ENCODE measurements at regions not wholly inside any gene's neighbourhood (a gene's known extent, or its start where the extent isn't known, plus 50 kb on each side); places are given as distances from the start of the nearest gene placed in this dataset.
A peak's percentile ranks its signal among the peaks of the same experiment; 100 is the strongest.

DNA sequence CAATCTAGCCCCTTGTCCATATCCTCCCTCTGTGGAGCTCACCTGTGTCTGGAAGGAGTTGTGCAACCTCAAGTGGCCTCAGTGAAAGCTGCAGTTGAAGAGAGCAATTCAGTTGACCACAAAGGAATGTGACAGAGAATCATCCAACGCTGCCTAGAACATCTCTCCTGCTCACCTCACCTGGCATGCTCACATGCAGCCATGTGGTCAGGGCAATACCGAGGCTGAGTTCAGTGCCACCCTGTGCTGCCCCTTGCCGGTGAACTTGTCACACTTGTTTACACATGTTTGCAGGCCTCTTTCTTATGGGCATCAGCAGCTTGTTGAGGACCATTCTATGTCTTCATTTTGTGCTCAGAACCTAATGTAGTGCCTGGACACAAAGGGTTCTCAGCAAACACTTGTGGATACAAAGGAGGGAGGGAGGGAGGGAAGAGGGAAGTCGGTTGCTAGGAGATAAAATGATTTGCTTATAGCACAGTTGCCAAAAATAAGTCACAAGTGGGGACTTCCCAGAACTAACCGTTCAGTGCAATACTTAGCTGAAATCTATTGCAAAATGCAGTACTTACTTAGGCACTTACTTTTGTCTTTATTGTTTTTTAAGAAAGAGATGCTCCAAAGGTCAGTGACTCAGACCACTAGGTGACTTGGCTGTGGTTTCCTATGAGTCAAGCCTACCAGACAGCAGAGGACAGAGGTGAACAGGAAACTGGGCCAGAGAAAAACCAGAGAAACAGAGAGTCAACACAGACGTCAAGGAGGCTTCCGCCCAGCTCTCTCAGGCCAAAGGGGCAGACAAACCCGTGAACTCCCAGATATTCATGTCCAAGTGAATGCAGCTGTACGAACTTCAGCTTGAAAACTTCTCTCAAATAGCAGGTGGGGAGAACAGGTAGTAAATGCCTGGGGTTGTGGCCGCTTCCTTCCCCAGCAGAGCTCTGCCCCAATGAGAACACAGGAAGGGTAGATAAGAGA lies 227.8 kb upstream of the CTNNB1 start:
- Mint-ChIP-seq H3K4me1 (peaks cover 17% of the 10 kb centered on the region), H3K36me3 (ENCODE audit: low read depth) (peaks cover 1% of the 10 kb centered on the region), H3K27me3 (ENCODE audit: low read depth) (no peaks in the 10 kb centered on the region), H3K4me3 (no peak overlapping the region), H3K27ac (ENCODE audit: unreplicated experiment) (peak overlapping the region; percentile 84), H3K9me3 (peaks cover 6% of the 10 kb centered on the region)
- DNase-seq (ENCODE audit: low read depth, low spot score) = no peak
- TF ChIP-seq, protein P1, sequence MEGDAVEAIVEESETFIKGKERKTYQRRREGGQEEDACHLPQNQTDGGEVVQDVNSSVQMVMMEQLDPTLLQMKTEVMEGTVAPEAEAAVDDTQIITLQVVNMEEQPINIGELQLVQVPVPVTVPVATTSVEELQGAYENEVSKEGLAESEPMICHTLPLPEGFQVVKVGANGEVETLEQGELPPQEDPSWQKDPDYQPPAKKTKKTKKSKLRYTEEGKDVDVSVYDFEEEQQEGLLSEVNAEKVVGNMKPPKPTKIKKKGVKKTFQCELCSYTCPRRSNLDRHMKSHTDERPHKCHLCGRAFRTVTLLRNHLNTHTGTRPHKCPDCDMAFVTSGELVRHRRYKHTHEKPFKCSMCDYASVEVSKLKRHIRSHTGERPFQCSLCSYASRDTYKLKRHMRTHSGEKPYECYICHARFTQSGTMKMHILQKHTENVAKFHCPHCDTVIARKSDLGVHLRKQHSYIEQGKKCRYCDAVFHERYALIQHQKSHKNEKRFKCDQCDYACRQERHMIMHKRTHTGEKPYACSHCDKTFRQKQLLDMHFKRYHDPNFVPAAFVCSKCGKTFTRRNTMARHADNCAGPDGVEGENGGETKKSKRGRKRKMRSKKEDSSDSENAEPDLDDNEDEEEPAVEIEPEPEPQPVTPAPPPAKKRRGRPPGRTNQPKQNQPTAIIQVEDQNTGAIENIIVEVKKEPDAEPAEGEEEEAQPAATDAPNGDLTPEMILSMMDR (conservative IDR thresholded peaks at IDR 0.05) = no peak

DNA sequence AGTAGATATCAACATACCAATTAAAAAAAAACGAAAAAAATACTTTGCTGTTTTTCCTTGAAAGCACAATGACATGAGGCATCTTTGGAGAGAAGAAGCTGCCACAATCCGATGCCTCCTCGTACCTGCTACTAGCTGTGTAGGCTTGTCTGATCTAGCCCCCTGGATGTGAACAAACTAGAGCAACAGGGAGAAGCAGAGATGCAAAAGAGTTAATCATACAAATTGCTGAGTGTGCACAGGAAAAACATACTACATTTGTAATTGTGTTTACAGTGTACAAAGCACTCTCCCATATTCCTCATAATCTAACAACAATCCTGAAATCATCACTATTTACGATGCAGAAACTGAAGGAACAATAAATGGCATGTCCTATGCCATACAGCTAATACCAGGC lies 227.0 kb upstream of the CTNNB1 start:
- TF ChIP-seq, protein P1 (conservative IDR thresholded peaks at IDR 0.05) = no peak
- Mint-ChIP-seq H3K27me3 (ENCODE audit: low read depth) (no peaks in the 10 kb centered on the region), H3K36me3 (ENCODE audit: low read depth) (no peaks in the 10 kb centered on the region), H3K27ac (ENCODE audit: unreplicated experiment) (no peak overlapping the region), H3K4me1 (peaks cover 17% of the 10 kb centered on the region), H3K9me3 (peaks cover 4% of the 10 kb centered on the region), H3K4me3 (no peak overlapping the region)
- DNase-seq (ENCODE audit: low read depth, low spot score) = no peak

DNA sequence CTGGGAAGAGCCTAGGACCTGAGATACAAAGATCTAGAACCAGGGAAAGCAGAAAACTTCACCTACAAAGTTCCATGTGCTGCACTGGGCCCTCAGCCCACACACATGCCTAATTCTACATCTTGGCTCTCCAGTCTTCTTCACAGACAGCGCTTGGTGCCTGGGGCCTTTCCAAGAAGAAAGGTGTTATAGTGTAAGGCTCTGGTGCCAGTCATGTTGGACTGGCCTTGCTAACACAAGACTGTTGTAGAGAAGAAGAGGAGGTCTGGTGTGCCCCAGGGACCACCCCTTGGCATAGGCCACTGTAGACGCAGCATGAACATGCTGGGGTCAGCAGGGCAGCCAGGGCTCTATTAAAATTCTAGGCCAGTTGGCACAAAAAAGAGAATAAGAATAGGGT lies 226.2 kb upstream of the CTNNB1 start:
- Mint-ChIP-seq H3K27ac (ENCODE audit: unreplicated experiment) (no peak overlapping the region), H3K9me3 (no peaks in the 10 kb centered on the region), H3K36me3 (ENCODE audit: low read depth) (no peaks in the 10 kb centered on the region), H3K4me3 (no peak overlapping the region), H3K4me1 (peaks cover 13% of the 10 kb centered on the region), H3K27me3 (ENCODE audit: low read depth) (no peaks in the 10 kb centered on the region)
- DNase-seq (ENCODE audit: low read depth, low spot score) = no peak
- TF ChIP-seq, protein P1 (conservative IDR thresholded peaks at IDR 0.05) = no peak

DNA sequence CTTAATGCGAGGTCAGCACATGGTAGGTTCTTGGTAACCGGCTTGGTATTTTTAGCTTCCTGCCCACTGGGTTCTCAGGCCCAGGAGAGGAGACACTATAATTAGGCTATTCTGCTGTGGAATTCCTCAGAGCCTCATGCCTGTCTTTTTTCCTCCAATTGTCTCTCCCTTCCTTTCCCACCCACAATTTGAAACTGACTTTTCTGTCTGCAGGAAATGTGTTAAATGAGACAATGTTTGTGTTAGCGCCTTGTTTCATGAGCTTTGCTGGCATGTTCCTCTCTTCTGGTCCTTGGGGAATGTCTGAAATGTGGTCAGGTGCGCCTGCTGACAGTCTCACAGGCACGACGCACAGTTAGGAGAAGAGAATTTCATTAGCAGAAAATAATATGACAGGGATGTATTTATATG lies 223.6 kb upstream of the CTNNB1 start:
- TF ChIP-seq, protein P1 (conservative IDR thresholded peaks at IDR 0.05) = no peak
- no peak for DNase-seq (ENCODE audit: low read depth, low spot score)
- Mint-ChIP-seq H3K9me3 (no peaks in the 10 kb centered on the region), H3K27ac (ENCODE audit: unreplicated experiment) (no peak overlapping the region), H3K4me3 (no peak overlapping the region), H3K27me3 (ENCODE audit: low read depth) (no peaks in the 10 kb centered on the region), H3K36me3 (ENCODE audit: low read depth) (no peaks in the 10 kb centered on the region), H3K4me1 (peaks cover 13% of the 10 kb centered on the region)

DNA sequence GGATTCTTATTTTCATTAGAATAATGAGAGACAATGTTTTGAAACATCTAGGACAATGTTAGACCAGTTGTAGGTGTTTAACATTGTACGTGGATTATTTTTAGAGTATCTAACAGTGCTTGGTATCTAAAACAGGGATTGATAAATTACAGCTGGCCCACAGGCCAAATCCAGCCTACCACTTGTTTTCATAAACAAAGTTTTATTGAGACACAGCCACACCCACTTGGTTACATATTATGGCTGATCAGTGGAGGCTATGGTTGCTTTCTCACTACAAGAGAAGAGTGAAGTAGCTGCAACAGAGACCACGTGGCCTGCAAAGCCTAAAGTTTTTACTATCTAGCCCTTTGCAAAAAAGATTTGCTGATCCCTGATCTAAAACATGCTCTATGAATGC lies 223.1 kb upstream of the CTNNB1 start:
- no peaks in the 10 kb centered on the region for H3K27me3 Mint-ChIP-seq (ENCODE audit: low read depth)
- no peaks in the 10 kb centered on the region for H3K36me3 Mint-ChIP-seq (ENCODE audit: low read depth)
- no peak for DNase-seq (ENCODE audit: low read depth, low spot score)
- H3K4me3 Mint-ChIP-seq = no peak overlapping the region
- peaks cover 10% of the 10 kb centered on the region for H3K4me1 Mint-ChIP-seq
- no peaks in the 10 kb centered on the region for H3K9me3 Mint-ChIP-seq
- TF ChIP-seq, protein P1 (conservative IDR thresholded peaks at IDR 0.05) = no peak
- no peak overlapping the region for H3K27ac Mint-ChIP-seq (ENCODE audit: unreplicated experiment)

Measured in neural crest cell (in vitro differentiated cells).